ENCODE measurements at regions not wholly inside any gene's neighbourhood (a gene's known extent, or its start where the extent isn't known, plus 50 kb on each side); places are given as distances from the start of the nearest gene placed in this dataset.

DNA sequence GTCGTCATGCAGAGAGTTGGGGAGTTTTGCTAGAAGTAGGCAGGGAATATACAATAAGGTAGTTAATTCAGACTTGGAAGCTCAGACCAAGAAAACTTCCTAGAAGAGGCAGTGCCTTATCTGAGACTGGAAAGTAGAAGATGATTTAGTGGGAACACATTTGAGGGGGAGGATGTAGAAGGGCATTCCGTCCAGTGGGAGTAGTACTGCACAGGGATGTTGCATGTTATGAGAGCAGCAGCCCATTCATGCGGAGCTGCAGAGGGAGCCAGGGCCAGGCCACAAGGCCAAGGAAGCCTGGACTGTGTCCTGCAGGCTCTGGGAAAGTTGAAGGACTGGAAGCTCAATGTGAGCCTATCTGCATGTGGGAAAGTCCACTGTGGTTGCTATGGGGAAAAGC lies 344.5 kb upstream of the EEF2KMT start:
- no peak for ATAC-seq
- intact Hi-C loops (cut with DNase I), result no loop called here
- TF ChIP-seq, protein P1, sequence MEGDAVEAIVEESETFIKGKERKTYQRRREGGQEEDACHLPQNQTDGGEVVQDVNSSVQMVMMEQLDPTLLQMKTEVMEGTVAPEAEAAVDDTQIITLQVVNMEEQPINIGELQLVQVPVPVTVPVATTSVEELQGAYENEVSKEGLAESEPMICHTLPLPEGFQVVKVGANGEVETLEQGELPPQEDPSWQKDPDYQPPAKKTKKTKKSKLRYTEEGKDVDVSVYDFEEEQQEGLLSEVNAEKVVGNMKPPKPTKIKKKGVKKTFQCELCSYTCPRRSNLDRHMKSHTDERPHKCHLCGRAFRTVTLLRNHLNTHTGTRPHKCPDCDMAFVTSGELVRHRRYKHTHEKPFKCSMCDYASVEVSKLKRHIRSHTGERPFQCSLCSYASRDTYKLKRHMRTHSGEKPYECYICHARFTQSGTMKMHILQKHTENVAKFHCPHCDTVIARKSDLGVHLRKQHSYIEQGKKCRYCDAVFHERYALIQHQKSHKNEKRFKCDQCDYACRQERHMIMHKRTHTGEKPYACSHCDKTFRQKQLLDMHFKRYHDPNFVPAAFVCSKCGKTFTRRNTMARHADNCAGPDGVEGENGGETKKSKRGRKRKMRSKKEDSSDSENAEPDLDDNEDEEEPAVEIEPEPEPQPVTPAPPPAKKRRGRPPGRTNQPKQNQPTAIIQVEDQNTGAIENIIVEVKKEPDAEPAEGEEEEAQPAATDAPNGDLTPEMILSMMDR (IDR thresholded peaks at IDR 0.05), result no peak

DNA sequence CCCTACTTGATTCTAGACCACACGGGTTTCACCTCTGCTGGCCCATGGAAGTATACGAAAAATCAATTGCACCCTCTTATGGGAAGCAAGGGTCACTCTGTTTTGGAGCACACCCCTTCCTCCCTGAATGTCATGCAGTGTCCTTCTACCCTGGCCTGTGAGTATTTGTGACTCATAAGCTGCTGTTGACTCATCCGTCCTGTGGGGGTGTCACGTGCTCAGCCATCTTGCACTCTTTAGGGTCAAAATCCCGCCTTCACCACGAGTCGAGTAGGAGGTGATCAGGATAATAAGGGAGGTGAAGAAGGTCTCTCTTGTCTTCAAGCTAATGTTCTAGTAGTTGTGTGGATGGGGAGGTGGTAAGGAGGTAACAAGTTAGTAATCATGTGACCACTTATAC lies 341.0 kb upstream of the EEF2KMT start:
- no peaks in the 10 kb centered on the region for H3K27me3 ChIP-seq
- H3K4me1 ChIP-seq, result no peaks in the 10 kb centered on the region
- no peaks in the 10 kb centered on the region for H3K9me3 ChIP-seq
- TF ChIP-seq, protein P1 (IDR thresholded peaks at IDR 0.05), result no peak
- intact Hi-C loops (cut with DNase I), result no loop called here
- WGBS, 2 donors, result 51 to 53% methylated on average over 7 of the region's 7 CpGs
- ATAC-seq (no peak), DNase-seq (no peak), FAIRE-seq (no peak)
- H3K36me3 ChIP-seq, result no peaks in the 10 kb centered on the region
- no peak overlapping the region for H3K4me3 ChIP-seq
- H3K27ac ChIP-seq, result no peak overlapping the region

More for the DNA sequence above, 344.5 kb upstream of the EEF2KMT start:
- no peak for FAIRE-seq
- WGBS, 2 donors, result 33 to 47% methylated on average over 3 of the region's 3 CpGs
- H3K36me3 ChIP-seq, result no peaks in the 10 kb centered on the region
- no peaks in the 10 kb centered on the region for H3K4me1 ChIP-seq
- H3K9me3 ChIP-seq, result no peaks in the 10 kb centered on the region
- no peak overlapping the region for H3K4me3 ChIP-seq
- H3K27me3 ChIP-seq, result no peaks in the 10 kb centered on the region
- no peak for DNase-seq
- no peak overlapping the region for H3K27ac ChIP-seq

DNA sequence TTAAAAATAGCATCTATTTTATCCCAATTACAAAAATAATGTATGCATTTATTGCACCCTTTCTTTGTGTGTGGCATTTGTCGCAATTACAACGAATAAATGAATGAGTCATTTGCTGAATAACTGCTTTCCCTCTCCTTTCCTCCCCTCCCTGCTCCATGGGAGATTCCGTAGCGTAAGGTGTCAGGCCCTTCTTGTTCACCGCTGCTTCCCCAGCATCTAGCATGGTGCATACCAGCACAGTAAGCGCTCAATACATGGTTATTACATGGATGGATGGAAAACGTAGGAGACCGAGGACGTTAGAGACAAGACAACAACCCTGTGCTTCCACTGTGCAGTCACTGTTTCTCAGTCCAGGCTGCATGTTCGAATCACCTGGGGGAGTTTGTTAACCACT lies 336.0 kb upstream of the EEF2KMT start:
- FAIRE-seq (no peak), DNase-seq (no peak), ATAC-seq (no peak)
- TF ChIP-seq, protein P1 (IDR thresholded peaks at IDR 0.05), result no peak
- H3K4me3 ChIP-seq, result no peak overlapping the region
- WGBS, 2 donors, result 52 to 61% methylated on average over 10 of the region's 10 CpGs
- H3K36me3 ChIP-seq, result no peaks in the 10 kb centered on the region
- intact Hi-C loops (cut with DNase I), result no loop called here
- no peaks in the 10 kb centered on the region for H3K4me1 ChIP-seq
- no peaks in the 10 kb centered on the region for H3K9me3 ChIP-seq
- no peaks in the 10 kb centered on the region for H3K27me3 ChIP-seq
- no peak overlapping the region for H3K27ac ChIP-seq

DNA sequence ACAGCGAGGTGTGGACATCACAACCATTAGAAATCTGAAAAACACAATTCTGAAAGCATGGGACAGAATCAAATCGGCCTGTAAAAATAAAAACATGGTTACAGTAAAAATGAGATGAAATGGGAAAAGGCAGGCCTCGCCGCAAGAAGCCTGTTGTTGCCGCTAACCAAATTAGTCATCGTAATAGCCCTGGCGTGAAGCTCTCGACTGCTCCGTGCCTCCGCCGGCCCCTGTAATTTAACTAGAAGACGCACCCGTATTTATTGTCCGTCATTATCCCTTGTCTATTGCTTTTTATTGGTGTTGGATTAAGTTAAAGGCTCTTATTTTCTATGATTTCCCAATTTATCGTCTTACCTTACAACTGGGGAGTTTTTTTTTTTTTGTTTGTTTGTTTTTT lies 334.6 kb upstream of the EEF2KMT start:
- no peaks in the 10 kb centered on the region for H3K9me3 ChIP-seq
- no peaks in the 10 kb centered on the region for H3K27me3 ChIP-seq
- 67 to 83% methylated on average over 15 of the region's 15 CpGs for WGBS, 2 donors
- H3K4me1 ChIP-seq, result no peaks in the 10 kb centered on the region
- no peaks in the 10 kb centered on the region for H3K36me3 ChIP-seq
- no peak overlapping the region for H3K4me3 ChIP-seq
- ATAC-seq, result no peak
- TF ChIP-seq, protein P1 (IDR thresholded peaks at IDR 0.05), result no peak
- H3K27ac ChIP-seq, result no peak overlapping the region
- intact Hi-C loops (cut with DNase I), result no loop called here
- no peak for FAIRE-seq
- DNase-seq, result no peak

DNA sequence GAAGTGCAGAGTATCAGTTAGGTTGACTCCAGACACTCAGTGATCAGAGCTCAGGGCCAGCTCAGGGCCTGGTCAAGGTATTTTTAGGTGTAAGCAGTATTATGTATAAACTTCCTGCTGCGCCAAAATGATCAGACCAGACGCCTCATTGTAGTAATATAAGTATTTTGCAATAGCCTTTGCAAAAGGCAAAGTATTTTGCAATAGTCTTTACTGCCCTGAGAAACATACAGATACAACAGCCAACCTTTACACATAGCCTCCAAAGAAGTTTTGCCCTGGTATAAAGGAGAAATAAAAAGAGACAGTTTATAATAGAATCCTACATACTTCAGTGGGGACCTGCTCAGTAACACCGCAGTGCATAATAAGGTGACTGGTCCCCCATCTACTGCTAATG lies 333.0 kb upstream of the EEF2KMT start:
- Histone ChIP-seq H3K27me3 (no peaks in the 10 kb centered on the region), H3K27ac (no peak overlapping the region), H3K36me3 (no peaks in the 10 kb centered on the region), H3K9me3 (no peaks in the 10 kb centered on the region), H3K4me3 (no peak overlapping the region), H3K4me1 (no peaks in the 10 kb centered on the region)
- TF ChIP-seq, protein P1 (IDR thresholded peaks at IDR 0.05), result no peak
- no peak for FAIRE-seq
- 69 to 81% methylated on average over 3 of the region's 3 CpGs for WGBS, 2 donors
- intact Hi-C loops (cut with DNase I), result no loop called here
- no peak for DNase-seq
- no peak for ATAC-seq
